ENCODE measurements at regions not wholly inside any gene's neighbourhood (a gene's known extent, or its start where the extent isn't known, plus 50 kb on each side); places are given as distances from the start of the nearest gene placed in this dataset.

DNA sequence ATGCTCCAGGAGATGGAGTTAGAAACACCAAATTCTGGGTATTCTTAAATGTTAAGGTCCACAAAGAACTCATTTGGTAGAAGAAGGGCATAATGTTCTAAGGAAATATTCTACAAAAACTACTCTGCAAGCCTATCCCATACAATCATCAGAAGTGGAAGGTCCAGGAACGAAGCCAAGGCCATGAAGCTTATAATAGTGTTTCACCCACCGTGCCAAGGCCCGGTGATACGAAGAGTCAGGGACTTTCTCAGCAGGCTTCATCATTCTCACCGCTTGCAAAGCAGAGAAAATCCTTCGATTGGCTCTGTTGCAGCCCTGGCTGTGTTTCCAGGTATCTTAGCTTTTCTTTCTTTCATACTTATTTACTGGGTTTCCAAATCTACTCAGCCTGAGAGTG is 351.9 kb upstream of the CELF2 start:
- TF ChIP-seq POLR2A (IDR thresholded peaks at IDR 0.05; ENCODE audit: low read length) (no peak), GATA1 (IDR thresholded peaks at IDR 0.05; ENCODE audit: low read depth, low read length) (no peak)
- no peak for DNase-seq

DNA sequence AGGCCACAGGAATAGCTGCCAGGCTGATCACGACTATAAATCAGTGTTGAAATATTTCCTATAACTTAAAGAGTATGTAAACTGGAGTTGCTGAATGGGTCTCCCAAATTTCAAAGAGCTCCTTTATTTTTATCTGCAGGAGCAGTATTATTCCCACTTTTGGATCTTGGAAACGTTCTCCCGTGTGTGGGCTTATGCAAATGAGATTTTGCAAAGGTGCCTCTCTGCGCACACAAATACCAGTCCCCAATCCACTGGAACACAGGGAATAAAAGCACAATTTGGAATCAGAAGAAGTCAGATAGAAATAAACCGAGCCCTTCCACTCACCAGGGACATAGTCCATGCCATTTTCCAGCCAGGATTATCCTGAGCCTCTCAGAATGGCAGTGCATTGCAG is 350.2 kb upstream of the CELF2 start:
- no peak for DNase-seq
- TF ChIP-seq GATA1 (IDR thresholded peaks at IDR 0.05; ENCODE audit: low read depth, low read length) (no peak), POLR2A (IDR thresholded peaks at IDR 0.05; ENCODE audit: low read length) (no peak)

DNA sequence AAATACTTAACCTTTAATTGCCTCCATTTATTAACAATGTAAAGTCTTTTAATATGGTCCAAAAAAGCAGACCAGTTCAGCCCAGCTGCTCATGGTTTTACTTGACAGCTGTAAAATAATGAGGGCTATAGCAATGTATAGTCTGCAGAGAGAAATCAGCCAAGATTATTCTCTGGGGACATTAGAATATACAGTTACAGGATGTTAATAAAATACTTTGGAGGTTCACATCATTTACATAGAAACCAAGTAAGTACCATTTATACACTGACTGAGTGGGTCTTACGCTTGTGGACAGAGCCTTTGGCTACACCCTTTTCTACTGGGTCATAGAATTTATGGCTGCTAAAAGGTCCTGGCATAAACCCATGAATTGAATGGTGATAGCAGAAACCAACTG is 340.7 kb upstream of the CELF2 start:
- TF ChIP-seq POLR2A (IDR thresholded peaks at IDR 0.05; ENCODE audit: low read length), result no peak
- no peak for TF ChIP-seq GATA1 (IDR thresholded peaks at IDR 0.05; ENCODE audit: low read depth, low read length)
- DNase-seq, result no peak

DNA sequence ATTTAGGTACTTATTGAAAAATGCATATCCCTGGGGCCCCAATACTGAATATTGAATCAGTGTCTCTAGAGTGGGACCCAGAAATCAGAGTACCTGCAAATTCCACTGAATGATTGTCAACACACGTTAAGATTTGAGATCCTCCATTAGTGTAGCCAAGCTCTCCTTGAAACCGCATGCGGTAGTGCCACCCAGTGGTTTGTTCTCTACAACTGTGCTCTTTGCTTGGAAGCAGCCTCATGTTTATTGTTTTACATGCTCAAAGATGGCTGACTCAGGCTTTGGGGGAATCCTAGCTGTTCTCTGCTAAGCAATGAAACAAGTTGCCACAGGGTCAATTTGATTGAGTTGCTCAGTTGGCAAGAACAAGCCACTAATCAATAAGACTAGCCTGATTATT is 340.2 kb upstream of the CELF2 start:
- DNase-seq, result peak; percentile 19 to 45
- TF ChIP-seq POLR2A (IDR thresholded peaks at IDR 0.05; ENCODE audit: low read length), result no peak
- no peak for TF ChIP-seq GATA1 (IDR thresholded peaks at IDR 0.05; ENCODE audit: low read depth, low read length)

DNA sequence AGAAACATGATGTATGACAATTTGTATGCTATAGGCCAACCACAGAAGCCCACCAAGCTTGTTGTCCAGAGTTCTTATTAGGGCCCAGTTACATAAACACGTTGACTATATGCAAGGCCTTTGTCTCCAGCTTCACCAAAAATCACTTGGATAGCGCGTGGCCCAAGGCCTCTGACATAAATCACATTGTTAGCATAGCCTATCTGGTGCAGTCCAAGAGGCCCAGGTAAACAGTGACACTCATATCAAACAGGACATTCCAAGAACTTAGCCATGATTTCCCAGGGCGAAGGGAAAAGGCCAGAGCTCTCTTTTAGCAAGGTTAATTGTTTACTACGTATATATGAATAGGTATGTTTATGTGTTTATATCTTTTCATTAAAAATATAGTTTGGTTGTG is 337.2 kb upstream of the CELF2 start:
- no peak for DNase-seq
- TF ChIP-seq GATA1 (IDR thresholded peaks at IDR 0.05; ENCODE audit: low read depth, low read length), result no peak
- TF ChIP-seq POLR2A (IDR thresholded peaks at IDR 0.05; ENCODE audit: low read length), result no peak

DNA sequence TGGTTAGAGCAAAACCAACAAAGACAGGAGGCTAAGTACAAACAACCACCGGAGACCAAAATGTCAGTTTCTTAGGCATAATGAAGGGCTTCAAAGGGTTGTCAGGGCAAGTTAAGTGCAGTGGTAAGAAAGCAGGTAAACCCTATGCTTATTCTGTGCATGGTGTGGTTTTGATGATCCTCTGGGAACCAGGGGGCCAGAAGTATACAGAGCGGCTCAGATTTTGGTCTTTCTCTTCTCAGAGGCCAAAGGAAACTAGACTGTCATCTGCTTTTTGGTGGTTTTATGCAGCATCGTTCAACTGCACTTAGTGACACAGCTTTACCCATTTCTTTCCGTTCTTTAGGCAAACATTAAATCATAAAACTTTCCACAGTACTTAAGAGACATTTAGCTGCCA is 332.7 kb upstream of the CELF2 start:
- DNase-seq, result no peak
- TF ChIP-seq POLR2A (IDR thresholded peaks at IDR 0.05; ENCODE audit: low read length) (no peak), GATA1 (IDR thresholded peaks at IDR 0.05; ENCODE audit: low read depth, low read length) (no peak)

DNA sequence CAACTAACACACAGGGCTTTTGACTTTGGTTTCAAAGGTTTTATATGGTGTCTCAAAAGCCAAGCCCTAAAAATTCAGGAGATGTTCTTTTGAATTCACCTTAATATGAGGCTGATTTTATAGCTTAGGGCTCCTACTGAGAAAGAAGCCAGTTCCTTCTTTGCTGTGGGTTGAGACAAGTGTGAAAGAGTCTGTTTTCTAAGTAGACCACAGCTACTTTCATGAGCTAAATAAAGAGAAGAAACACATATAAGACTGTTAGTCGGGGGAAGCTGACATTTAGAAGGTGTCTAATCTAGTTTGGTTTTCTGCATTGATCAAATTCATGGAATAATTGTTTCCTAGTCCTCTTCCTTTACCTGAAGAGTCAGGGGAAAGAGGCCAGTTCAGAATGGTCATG is 332.1 kb upstream of the CELF2 start:
- DNase-seq, result no peak
- TF ChIP-seq POLR2A (IDR thresholded peaks at IDR 0.05; ENCODE audit: low read length) (no peak), GATA1 (IDR thresholded peaks at IDR 0.05; ENCODE audit: low read depth, low read length) (no peak)

DNA sequence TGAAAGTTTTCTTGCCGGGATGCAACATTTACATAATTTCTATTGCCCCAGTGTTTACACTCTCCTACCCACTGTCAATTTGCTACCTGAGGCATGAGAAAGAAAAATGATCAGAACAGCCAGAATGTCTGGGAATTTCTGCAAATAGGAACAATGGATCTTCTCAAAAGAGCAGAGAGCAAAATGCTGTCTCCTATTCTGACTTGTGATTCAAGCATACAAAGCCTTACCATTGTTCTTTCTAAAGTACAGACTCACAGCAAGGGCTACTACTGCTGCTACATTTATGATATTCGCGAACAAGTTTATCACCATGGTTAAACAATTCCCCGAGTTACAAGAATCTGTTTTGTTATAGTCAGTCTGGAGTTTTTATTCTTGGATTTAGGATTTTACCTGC is 329.9 kb upstream of the CELF2 start:
- TF ChIP-seq POLR2A (IDR thresholded peaks at IDR 0.05; ENCODE audit: low read length), result no peak
- TF ChIP-seq GATA1 (IDR thresholded peaks at IDR 0.05; ENCODE audit: low read depth, low read length), result no peak
- no peak for DNase-seq

DNA sequence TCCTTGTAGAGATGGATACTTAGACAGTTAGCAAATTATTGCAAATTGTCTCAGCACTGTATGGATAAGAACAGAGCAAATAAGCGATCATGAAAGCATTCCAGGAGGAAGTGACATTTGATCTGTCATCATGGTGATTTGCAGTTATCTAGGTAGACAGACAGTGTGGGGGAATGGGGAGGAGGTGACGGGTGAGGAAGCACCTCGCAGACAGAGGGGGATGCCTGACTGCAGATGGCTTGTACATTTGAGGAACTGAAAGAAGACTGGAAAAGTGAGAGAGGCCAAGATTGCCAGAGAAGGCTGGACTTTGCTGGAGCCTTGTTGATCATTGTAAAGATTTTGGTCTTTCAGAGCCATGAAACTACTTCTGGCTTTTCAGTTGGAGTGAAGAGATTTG is 318.2 kb upstream of the CELF2 start:
- DNase-seq, result no peak
- TF ChIP-seq GATA1 (IDR thresholded peaks at IDR 0.05; ENCODE audit: low read depth, low read length) (no peak), POLR2A (IDR thresholded peaks at IDR 0.05; ENCODE audit: low read length) (no peak)

DNA sequence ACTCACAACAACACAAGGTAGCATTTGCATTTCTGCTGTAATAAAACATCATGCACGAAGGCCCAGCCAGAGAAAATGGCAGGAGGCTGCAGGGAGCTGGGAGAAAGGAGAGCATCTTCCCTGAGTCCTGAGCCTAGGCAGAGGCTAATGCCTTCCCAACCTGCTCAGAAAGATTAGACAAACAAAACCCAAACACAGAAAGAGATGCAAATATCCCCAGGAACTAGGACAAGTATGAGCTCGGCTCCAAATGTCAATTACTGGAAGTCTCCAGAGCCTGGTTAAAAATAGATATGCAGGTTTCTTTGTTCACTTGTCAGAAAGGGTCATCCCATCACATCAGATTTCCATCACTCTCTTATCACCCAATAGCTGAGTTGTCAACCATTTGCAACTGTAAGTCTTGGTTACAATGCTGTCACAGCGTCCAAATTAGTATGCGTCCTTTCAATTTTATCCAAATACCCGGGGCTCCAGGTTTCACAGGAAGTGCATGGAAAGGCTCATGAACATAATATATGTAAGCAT is 316.5 kb upstream of the CELF2 start:
- TF ChIP-seq GATA1 (IDR thresholded peaks at IDR 0.05; ENCODE audit: low read depth, low read length) (no peak), POLR2A (IDR thresholded peaks at IDR 0.05; ENCODE audit: low read length) (no peak)
- DNase-seq, result no peak

DNA sequence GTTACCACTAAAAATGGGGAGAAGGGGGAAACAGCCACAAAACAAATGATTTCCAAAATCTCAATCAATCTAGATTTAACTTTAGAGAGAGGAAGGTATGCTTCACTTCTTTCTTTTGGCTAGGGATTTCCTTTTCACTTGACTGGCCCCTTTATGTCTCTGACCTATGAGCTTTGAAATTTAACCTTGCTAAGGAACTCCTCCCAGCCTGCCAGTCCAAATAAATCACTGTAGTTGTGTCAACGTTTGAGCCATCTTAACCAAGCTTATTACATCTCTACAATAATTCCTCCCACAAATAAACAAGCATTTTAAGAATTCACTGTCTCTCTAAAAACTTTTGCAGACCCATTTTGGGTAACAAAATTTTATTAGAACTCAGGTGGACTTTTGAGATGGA is 315.5 kb upstream of the CELF2 start:
- DNase-seq, result no peak
- TF ChIP-seq POLR2A (IDR thresholded peaks at IDR 0.05; ENCODE audit: low read length) (no peak), GATA1 (IDR thresholded peaks at IDR 0.05; ENCODE audit: low read depth, low read length) (no peak)

DNA sequence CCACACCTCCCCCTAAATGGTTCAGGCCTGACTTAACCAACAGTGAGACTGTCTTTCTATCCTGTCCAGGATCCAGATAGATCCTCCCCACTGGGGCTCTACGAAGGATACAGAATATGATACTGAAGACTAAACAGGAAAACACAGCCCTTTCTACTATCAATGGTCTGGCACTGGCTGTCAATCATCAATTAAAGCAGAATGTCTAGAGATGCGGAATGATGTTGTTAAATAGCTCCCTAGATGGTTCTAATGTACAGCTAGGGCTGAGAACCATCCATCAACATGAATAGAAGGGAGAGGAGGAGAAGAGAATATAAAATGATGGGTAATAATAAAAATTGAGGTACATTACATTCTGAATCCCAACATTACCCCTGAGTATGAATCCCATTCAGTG is 314.3 kb upstream of the CELF2 start:
- no peak for DNase-seq
- TF ChIP-seq GATA1 (IDR thresholded peaks at IDR 0.05; ENCODE audit: low read depth, low read length) (no peak), POLR2A (IDR thresholded peaks at IDR 0.05; ENCODE audit: low read length) (no peak)

DNA sequence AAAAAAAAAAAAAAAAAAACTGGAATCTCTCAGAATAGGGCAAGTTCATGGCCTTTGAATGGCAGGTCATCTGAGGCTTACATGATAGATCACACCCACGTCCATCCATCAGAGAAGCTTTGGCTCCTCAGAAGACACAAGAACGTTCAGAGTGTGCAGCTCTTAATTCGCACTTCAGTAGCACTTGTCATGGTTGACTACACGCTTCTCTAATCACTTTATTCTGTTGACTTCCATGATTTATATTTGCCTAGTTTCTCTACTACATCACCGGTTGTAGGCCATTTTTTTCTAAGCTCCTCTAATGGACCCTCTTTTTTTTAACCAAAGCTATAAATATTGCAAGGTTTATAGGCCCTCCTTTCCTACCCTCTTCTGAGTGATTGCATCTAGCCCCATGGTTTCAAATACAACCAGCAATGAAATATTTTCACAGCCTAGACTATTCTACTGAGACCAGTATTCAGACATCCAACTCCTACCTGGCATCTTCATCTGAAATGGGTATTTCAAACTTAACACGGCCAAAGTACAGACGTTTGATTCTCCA is 305.4 kb upstream of the CELF2 start:
- no peak for TF ChIP-seq GATA1 (IDR thresholded peaks at IDR 0.05; ENCODE audit: low read depth, low read length)
- TF ChIP-seq POLR2A (IDR thresholded peaks at IDR 0.05; ENCODE audit: low read length), result no peak
- no peak for DNase-seq

DNA sequence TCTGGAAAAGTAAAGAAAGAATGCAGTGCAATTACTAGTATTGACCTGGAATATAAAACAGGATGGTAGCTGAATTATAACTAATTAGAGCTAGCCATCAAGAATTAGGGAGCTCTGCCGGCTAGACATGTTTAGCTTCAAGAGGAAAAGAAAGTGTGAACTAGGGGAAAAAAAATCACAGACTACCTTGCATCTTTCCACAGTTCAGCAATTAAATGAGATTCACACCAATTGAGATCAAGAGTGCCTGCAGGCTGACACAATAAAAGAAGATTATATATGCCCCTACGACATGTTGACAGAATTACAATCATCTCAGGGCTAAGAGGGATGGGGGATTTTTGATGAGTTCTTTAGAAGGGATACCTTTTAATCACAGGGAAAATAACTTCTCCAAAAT is 303.3 kb upstream of the CELF2 start:
- no peak for DNase-seq
- TF ChIP-seq GATA1 (IDR thresholded peaks at IDR 0.05; ENCODE audit: low read depth, low read length) (no peak), POLR2A (IDR thresholded peaks at IDR 0.05; ENCODE audit: low read length) (no peak)

DNA sequence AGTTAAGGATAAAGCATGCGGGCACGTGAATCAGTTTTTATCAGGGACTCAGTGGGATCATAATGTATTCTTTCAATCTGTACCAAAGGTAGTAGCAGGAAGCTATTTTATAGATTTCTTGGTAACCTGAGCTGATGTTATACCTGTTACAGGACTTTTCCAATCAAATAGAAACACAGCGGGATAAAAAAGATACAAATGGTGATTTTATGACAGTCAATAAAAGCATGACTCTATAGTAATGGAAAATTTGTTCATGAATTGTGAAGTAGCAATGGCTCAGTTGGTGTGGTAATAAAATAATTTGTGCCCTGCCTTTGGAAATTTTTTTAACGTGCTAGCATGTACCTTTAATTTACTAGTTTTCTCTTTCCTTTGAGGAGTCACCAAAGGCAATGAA is 300.7 kb upstream of the CELF2 start:
- TF ChIP-seq POLR2A (IDR thresholded peaks at IDR 0.05; ENCODE audit: low read length) (no peak), GATA1 (IDR thresholded peaks at IDR 0.05; ENCODE audit: low read depth, low read length) (no peak)
- DNase-seq, result no peak

DNA sequence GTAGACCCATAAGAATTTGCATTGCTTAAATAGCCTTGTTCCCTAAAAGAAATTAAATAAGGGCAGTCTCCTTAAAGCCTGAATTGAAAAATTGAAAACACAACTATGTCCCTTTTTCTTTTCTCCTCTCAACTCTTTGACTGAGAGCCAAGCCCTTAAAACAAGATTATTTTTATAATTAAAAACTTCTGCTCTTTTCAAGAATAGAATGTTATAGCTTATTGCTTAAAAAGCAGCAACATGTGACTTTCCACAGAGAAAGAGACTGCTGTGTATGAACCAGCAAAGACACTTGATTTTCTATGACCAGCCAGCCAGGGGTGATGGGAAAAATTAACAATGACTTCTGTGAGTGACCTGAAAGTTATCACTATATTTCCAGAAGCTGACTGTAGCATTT is 295.2 kb upstream of the CELF2 start:
- no peak for DNase-seq
- no peak for TF ChIP-seq POLR2A (IDR thresholded peaks at IDR 0.05; ENCODE audit: low read length)
- TF ChIP-seq GATA1 (IDR thresholded peaks at IDR 0.05; ENCODE audit: low read depth, low read length), result no peak
